HG03342 (cell line): ENCODE measurements at regions not wholly inside any gene's neighbourhood (a gene's known extent, or its start where the extent isn't known, plus 50 kb on each side); places are given as distances from the start of the nearest gene placed in this dataset.
"Not testable (repeated sequence)": the region's sequence is repeated elsewhere in the genome, so short reads cannot be mapped to it uniquely, and the experiment has no call there.

Experiments
- ATAC-seq: cut with Tn5 transposase; IDR thresholded peaks from one replicate; pipeline ENCODE4 v1.9.1; 2021; ENCODE audit warnings: mild to moderate bottlenecking, moderate library complexity; ENCODE audit not compliant: unreplicated experiment

GRCh38 chr13:22903925-22904324 lies 276.9 kb upstream of the SGCG start:
- no peak for ATAC-seq

- ATAC-seq: no peak
Observed at GRCh38 chr13:22915442-22916082, 265.2 kb upstream of the SGCG start.

GRCh38 chr13:22916276-22916675 lies 264.5 kb upstream of the SGCG start:
- not testable (repeated sequence) for ATAC-seq

- no peak for ATAC-seq
Observed at GRCh38 chr13:22925881-22926747, 254.7 kb upstream of the SGCG start.

- ATAC-seq: no peak
Observed at GRCh38 chr13:22926748-22927400, 253.9 kb upstream of the SGCG start.

GRCh38 chr13:22927845-22928244 lies 252.9 kb upstream of the SGCG start:
- ATAC-seq: not testable (repeated sequence)

GRCh38 chr13:22929381-22930126 lies 251.2 kb upstream of the SGCG start:
- ATAC-seq: no peak

GRCh38 chr13:22931576-22931975 lies 249.2 kb upstream of the SGCG start:
- no peak for ATAC-seq

- not testable (repeated sequence) for ATAC-seq
Observed at GRCh38 chr13:22932632-22933412, 248.0 kb upstream of the SGCG start.

GRCh38 chr13:22933571-22934181 lies 247.1 kb upstream of the SGCG start:
- no peak for ATAC-seq

- no peak for ATAC-seq
Observed at GRCh38 chr13:22934744-22935523, 245.8 kb upstream of the SGCG start.

- no peak for ATAC-seq
Observed at GRCh38 chr13:22936228-22936627, 244.6 kb upstream of the SGCG start.

- ATAC-seq: no peak
Observed at GRCh38 chr13:22937241-22937640, 243.5 kb upstream of the SGCG start.

- no peak for ATAC-seq
Observed at GRCh38 chr13:22937953-22938352, 242.8 kb upstream of the SGCG start.

- ATAC-seq: no peak
Observed at GRCh38 chr13:22938576-22938975, 242.2 kb upstream of the SGCG start.

GRCh38 chr13:22939157-22939556 lies 241.6 kb upstream of the SGCG start:
- ATAC-seq: no peak

- no peak for ATAC-seq
Observed at GRCh38 chr13:22940090-22940710, 240.6 kb upstream of the SGCG start.

GRCh38 chr13:22940736-22941135 lies 240.0 kb upstream of the SGCG start:
- ATAC-seq: no peak

GRCh38 chr13:22941495-22941894 lies 239.3 kb upstream of the SGCG start:
- ATAC-seq: not testable (repeated sequence)
